SK-N-SH (cell line): ENCODE measurements at regions not wholly inside any gene's neighbourhood (a gene's known extent, or its start where the extent isn't known, plus 50 kb on each side); places are given as distances from the start of the nearest gene placed in this dataset.

Experiments used
- CTCF ChIA-PET: fragments of 300-600, 350-600 bp; formaldehyde crosslinking; extraction: SDS; loops from one replicate; lab custom pipeline; 2021; lab: Yijun Ruan, JAX
- POLR2A ChIA-PET: fragments of 350-600 bp; sonication (Branson Sonifier 250); formaldehyde crosslinking; extraction: SDS; loops from one replicate; lab custom pipeline; 2020; ENCODE audit warnings: antibody characterized with exemption, inconsistent platforms; lab: Yijun Ruan, JAX
- DNase-seq: peaks from one replicate; pipeline ENCODE4 v3.0.0; 2012
- H2AFZ ChIP-seq: fragments of 200-600 bp; sonication (generic); 2 replicates; pipeline ENCODE4 v1.8.1; 2016; ENCODE audit warnings: antibody characterized with exemption, mild to moderate bottlenecking, low read depth
- H3F3A ChIP-seq: fragments of 200-600 bp; sonication (generic); replicated peaks from 2 replicates; pipeline ENCODE3; 2016; ENCODE audit warnings: antibody characterized with exemption, mild to moderate bottlenecking; ENCODE audit not compliant: insufficient read depth
- H3K27ac ChIP-seq, 2 experiments: fragments of 200-500 bp in 1 of 2; fragments of 200-600 bp in 1 of 2; sonication (Bioruptor generic) in 1 of 2; sonication (generic), shearing (Covaris generic) in 1 of 2; 2 replicates each; pipeline versions ENCODE4 v1.5.1 to v1.6.1; 2014 to 2016; ENCODE audit warnings: low read depth in 2 of 2, inconsistent platforms in 1 of 2, low read length in 1 of 2, mild to moderate bottlenecking in 1 of 2, mixed read lengths in 1 of 2
- H3K27me3 ChIP-seq: fragments of 200-600 bp; sonication (generic), shearing (Covaris generic); 2 replicates; pipeline ENCODE4 v1.6.1; 2016; ENCODE audit warnings: mixed run types; ENCODE audit not compliant: insufficient read depth
- H3K36me3 ChIP-seq, 2 experiments: fragments of 200-500 bp in 1 of 2; fragments of 200-600 bp in 1 of 2; sonication (Bioruptor generic) in 1 of 2; sonication (generic) in 1 of 2; replicated peaks in 1 of 2; 2 replicates each; pipeline versions ENCODE3 to v1.5.1; 2014 to 2016; ENCODE audit warnings: low read length in 1 of 2, mild to moderate bottlenecking in 1 of 2; ENCODE audit not compliant: insufficient read depth in 2 of 2, control insufficient read depth in 1 of 2
- H3K4me1 ChIP-seq, 2 experiments: fragments of 200-500 bp in 1 of 2; fragments of 200-600 bp in 1 of 2; sonication (Bioruptor generic) in 1 of 2; sonication (generic), shearing (Covaris generic) in 1 of 2; 2 replicates each; pipeline versions ENCODE4 v1.5.1 to v1.6.1; 2014 to 2016; ENCODE audit warnings: low read depth in 1 of 2, low read length in 1 of 2, mixed run types in 1 of 2; ENCODE audit not compliant: insufficient read depth in 2 of 2, control insufficient read depth in 1 of 2
- H3K4me2 ChIP-seq: fragments of 200-600 bp; sonication (generic), shearing (Covaris generic); 2 replicates; pipeline ENCODE4 v1.6.1; 2017; ENCODE audit warnings: mixed run types
- H3K4me3 ChIP-seq, 2 experiments: fragments of 200-500 bp in 1 of 2; fragments of 200-600 bp in 1 of 2; sonication (Bioruptor generic) in 1 of 2; sonication (generic), shearing (Covaris generic) in 1 of 2; 2 replicates each; pipeline versions ENCODE4 v1.5.1 to v1.8.1; 2014 to 2016; ENCODE audit warnings: low read depth in 2 of 2, inconsistent platforms in 1 of 2, low read length in 1 of 2, mild to moderate bottlenecking in 1 of 2, mixed read lengths in 1 of 2, moderate library complexity in 1 of 2
- H3K79me2 ChIP-seq: fragments of 200-600 bp; sonication (generic); 2 replicates; pipeline ENCODE4 v1.8.1; 2017; ENCODE audit warnings: mild to moderate bottlenecking; ENCODE audit not compliant: insufficient read depth
- H3K9ac ChIP-seq: fragments of 200-600 bp; sonication (generic); 2 replicates; pipeline ENCODE4 v1.6.1; 2017; ENCODE audit warnings: mixed run types
- H3K9me2 ChIP-seq: fragments of 200-600 bp; sonication (generic); 2 replicates; pipeline ENCODE4 v1.6.1; 2017; ENCODE audit warnings: mixed run types
- H3K9me3 ChIP-seq: fragments of 200-600 bp; sonication (generic); 2 replicates; pipeline ENCODE4 v1.6.1; 2017; ENCODE audit warnings: mixed run types, mild to moderate bottlenecking, moderate library complexity
- H4K20me1 ChIP-seq: fragments of 200-600 bp; sonication (generic); 2 replicates; pipeline ENCODE4 v1.6.1; 2017; ENCODE audit warnings: mild to moderate bottlenecking, mixed run types; ENCODE audit not compliant: insufficient read depth
- ELF1 ChIP-seq: IDR thresholded peaks from 2 replicates; pipeline ENCODE4 v1.4.0; 2012
- FOSL2 ChIP-seq: IDR thresholded peaks from 2 replicates; pipeline ENCODE4 v1.4.0; 2012; ENCODE audit warnings: low read depth, mild to moderate bottlenecking, moderate library complexity, borderline replicate concordance
- GABPA ChIP-seq: IDR thresholded peaks from 2 replicates; pipeline ENCODE4 v1.4.0; 2012; ENCODE audit warnings: low read depth, mild to moderate bottlenecking
- GATA2 ChIP-seq: sonication (generic); formaldehyde crosslinking; IDR thresholded peaks from 2 replicates; pipeline ENCODE4 v1.5.0; 2020; ENCODE audit warnings: mild to moderate bottlenecking, missing genetic modification reagents
- MEF2A ChIP-seq: IDR thresholded peaks from 2 replicates; pipeline ENCODE4 v1.4.0; 2012; ENCODE audit warnings: low read depth, borderline replicate concordance
- MXI1 ChIP-seq: IDR thresholded peaks from 2 replicates; pipeline ENCODE4 v1.6.1; 2012; ENCODE audit warnings: mild to moderate bottlenecking, low read depth, low read length, improper control_type of control experiment
- NFIC ChIP-seq: IDR thresholded peaks from 2 replicates; pipeline ENCODE4 v1.4.0; 2012; ENCODE audit warnings: borderline replicate concordance
- NRF1 ChIP-seq: IDR thresholded peaks from 2 replicates; pipeline ENCODE4 v1.6.1; 2012; ENCODE audit warnings: low read depth, mild to moderate bottlenecking, low read length
- POLR2AphosphoS5 ChIP-seq: IDR thresholded peaks from 2 replicates; pipeline ENCODE4 v1.6.1; 2012; ENCODE audit warnings: low read depth, low read length
- RAD21 ChIP-seq: IDR thresholded peaks from 2 replicates; pipeline ENCODE4 v1.6.1; 2012; ENCODE audit warnings: mild to moderate bottlenecking, low read length
- REST ChIP-seq: IDR thresholded peaks from 2 replicates; pipeline ENCODE4 v1.6.1; 2012; ENCODE audit warnings: mild to moderate bottlenecking, low read depth, low read length, moderate library complexity
- RFX5 ChIP-seq: IDR thresholded peaks from 2 replicates; pipeline ENCODE4 v1.6.1; 2012; ENCODE audit warnings: mild to moderate bottlenecking, improper control_type of control experiment, low read length
- RXRA ChIP-seq: IDR thresholded peaks from 2 replicates; pipeline ENCODE4 v1.4.0; 2012; ENCODE audit warnings: low read depth, mild to moderate bottlenecking, borderline replicate concordance
- SMC3 ChIP-seq: IDR thresholded peaks from 2 replicates; pipeline ENCODE4 v1.6.1; 2012; ENCODE audit warnings: low read depth, low read length, improper control_type of control experiment
- TEAD4 ChIP-seq: IDR thresholded peaks from 2 replicates; pipeline ENCODE4 v1.4.0; 2012; ENCODE audit warnings: mild to moderate bottlenecking, borderline replicate concordance; ENCODE audit not compliant: insufficient read depth
- USF2 ChIP-seq: fragments of 150-350 bp; IDR thresholded peaks from 2 replicates; pipeline ENCODE4 v1.6.1; 2017; ENCODE audit warnings: antibody characterized with exemption, low read length, low read depth, borderline replicate concordance
- WGBS: methylation state at CpG from one replicate; pipeline ENCODE4 v1.1.6; 2017; ENCODE audit warnings: low lambda C conversion rate; 5-methylcytosine and 5-hydroxymethylcytosine counted together
- TF ChIP-seq, protein P1 (sequence below): IDR thresholded peaks from 2 replicates; pipeline ENCODE4 v1.4.0; 2012; ENCODE audit warnings: low read depth, borderline replicate concordance
- TF ChIP-seq, protein P2 (sequence below): IDR thresholded peaks from 2 replicates; pipeline ENCODE4 v1.4.0; 2012; ENCODE audit warnings: low read depth, borderline replicate concordance
- TF ChIP-seq, protein P3 (sequence below): IDR thresholded peaks from 2 replicates; pipeline ENCODE4; 2012
- TF ChIP-seq, protein P4 (sequence below): IDR thresholded peaks from 2 replicates; pipeline ENCODE4 v1.4.0; 2012; ENCODE audit warnings: low read depth

DNA sequence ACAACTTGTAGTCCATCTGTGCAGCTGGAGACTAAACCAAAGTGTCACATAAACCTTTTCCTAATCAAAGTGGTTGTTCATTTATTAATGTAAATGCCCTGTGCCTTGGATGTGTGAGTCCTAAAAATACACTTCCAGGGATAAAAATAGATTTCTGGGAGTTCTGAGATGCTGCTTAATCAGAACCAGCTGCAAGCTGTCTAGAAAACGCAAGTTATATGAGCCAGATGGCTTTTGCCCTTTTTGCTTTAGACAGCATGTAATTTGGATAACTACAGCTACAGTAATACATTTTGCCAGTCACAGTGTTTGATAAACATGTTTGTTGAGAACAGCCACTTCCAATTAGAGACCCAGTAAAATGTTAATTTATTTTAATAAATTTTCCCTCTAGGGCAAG lies 185.1 kb upstream of the PRPS1L1 start (continued):
- TF ChIP-seq GATA2 (CRISPR knock-in tag) (peak; percentile 80), SMC3 (no peak), NFIC (no peak; the same call in 1 of the 2 replicates), FOSL2 (no peak), POLR2AphosphoS5 (peak; percentile 76), RFX5 (no peak), ELF1 (no peak), MEF2A (peak; percentile 91), NRF1 (no peak), TEAD4 (peak; percentile 38; the same call in 1 of the 2 replicates), RXRA (no peak; the same call in 1 of the 2 replicates), MXI1 (no peak), GABPA (no peak)
- TF ChIP-seq, protein P1, sequence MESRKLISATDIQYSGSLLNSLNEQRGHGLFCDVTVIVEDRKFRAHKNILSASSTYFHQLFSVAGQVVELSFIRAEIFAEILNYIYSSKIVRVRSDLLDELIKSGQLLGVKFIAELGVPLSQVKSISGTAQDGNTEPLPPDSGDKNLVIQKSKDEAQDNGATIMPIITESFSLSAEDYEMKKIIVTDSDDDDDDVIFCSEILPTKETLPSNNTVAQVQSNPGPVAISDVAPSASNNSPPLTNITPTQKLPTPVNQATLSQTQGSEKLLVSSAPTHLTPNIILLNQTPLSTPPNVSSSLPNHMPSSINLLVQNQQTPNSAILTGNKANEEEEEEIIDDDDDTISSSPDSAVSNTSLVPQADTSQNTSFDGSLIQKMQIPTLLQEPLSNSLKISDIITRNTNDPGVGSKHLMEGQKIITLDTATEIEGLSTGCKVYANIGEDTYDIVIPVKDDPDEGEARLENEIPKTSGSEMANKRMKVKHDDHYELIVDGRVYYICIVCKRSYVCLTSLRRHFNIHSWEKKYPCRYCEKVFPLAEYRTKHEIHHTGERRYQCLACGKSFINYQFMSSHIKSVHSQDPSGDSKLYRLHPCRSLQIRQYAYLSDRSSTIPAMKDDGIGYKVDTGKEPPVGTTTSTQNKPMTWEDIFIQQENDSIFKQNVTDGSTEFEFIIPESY = no peak
- TF ChIP-seq, protein P2, sequence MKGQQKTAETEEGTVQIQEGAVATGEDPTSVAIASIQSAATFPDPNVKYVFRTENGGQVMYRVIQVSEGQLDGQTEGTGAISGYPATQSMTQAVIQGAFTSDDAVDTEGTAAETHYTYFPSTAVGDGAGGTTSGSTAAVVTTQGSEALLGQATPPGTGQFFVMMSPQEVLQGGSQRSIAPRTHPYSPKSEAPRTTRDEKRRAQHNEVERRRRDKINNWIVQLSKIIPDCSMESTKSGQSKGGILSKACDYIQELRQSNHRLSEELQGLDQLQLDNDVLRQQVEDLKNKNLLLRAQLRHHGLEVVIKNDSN = no peak
- TF ChIP-seq, protein P3, sequence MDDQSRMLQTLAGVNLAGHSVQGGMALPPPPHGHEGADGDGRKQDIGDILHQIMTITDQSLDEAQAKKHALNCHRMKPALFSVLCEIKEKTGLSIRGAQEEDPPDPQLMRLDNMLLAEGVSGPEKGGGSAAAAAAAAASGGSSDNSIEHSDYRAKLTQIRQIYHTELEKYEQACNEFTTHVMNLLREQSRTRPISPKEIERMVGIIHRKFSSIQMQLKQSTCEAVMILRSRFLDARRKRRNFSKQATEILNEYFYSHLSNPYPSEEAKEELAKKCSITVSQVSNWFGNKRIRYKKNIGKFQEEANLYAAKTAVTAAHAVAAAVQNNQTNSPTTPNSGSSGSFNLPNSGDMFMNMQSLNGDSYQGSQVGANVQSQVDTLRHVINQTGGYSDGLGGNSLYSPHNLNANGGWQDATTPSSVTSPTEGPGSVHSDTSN = peak; percentile 72
- TF ChIP-seq, protein P4, sequence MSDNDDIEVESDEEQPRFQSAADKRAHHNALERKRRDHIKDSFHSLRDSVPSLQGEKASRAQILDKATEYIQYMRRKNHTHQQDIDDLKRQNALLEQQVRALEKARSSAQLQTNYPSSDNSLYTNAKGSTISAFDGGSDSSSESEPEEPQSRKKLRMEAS = no peak

- Histone ChIP-seq H3K79me2 (no peaks in the 10 kb centered on the region), H3K4me1 (peaks cover 0 to 17% of the 10 kb centered on the region in 2 experiments; a peak in 2 of 4 replicates), H3K9me2 (no peaks in the 10 kb centered on the region), H3K36me3 (no peaks in the 10 kb centered on the region), H2AFZ (no peak overlapping the region), H3K4me2 (no peak overlapping the region), H3F3A (no peaks in the 10 kb centered on the region), H4K20me1 (no peaks in the 10 kb centered on the region), H3K4me3 (no peak overlapping the region), H3K9ac (no peak overlapping the region), H3K27me3 (no peaks in the 10 kb centered on the region), H3K9me3 (no peaks in the 10 kb centered on the region), H3K27ac (peak overlapping the region in 1 of 2 experiments; percentile 70; a peak in 2 of 4 replicates)
- CTCF ChIA-PET = interaction anchor here (0.6 to 2.9 kb wide), 13 partner anchors 12 to 1495 kb away, joined by 3 to 14 read pairs (median 4); partner anchors contain the start of gene POLR1F
- DNase-seq = no peak
- POLR2A ChIA-PET = no interaction called here
- WGBS = 36% methylated on average over 1 of the region's 1 CpG
- no peak for TF ChIP-seq ELF1
- no peak for TF ChIP-seq POLR2AphosphoS5
- no peak for TF ChIP-seq RAD21
- no peak for TF ChIP-seq NFIC
- TF ChIP-seq, protein P4 = no peak
- TF ChIP-seq USF2 = no peak
- no peak for TF ChIP-seq REST
- no peak for TF ChIP-seq GATA2 (CRISPR knock-in tag)
- TF ChIP-seq, protein P3 = no peak
- no peak for TF ChIP-seq SMC3
- TF ChIP-seq FOSL2 = no peak
These were observed 186.0 kb upstream of the PRPS1L1 start for GRCh38 chr7:18213652-18214051.
